GM21576 (cell line): ENCODE measurements at regions not wholly inside any gene's neighbourhood (a gene's known extent, or its start where the extent isn't known, plus 50 kb on each side); places are given as distances from the start of the nearest gene placed in this dataset.
"Not testable (repeated sequence)": the region's sequence is repeated elsewhere in the genome, so short reads cannot be mapped to it uniquely, and the experiment has no call there.

Experiments used
- ATAC-seq: cut with Tn5 transposase; IDR thresholded peaks from one replicate; pipeline ENCODE4 v1.9.1; 2021; ENCODE audit warnings: mild to moderate bottlenecking, moderate library complexity; ENCODE audit not compliant: unreplicated experiment

DNA sequence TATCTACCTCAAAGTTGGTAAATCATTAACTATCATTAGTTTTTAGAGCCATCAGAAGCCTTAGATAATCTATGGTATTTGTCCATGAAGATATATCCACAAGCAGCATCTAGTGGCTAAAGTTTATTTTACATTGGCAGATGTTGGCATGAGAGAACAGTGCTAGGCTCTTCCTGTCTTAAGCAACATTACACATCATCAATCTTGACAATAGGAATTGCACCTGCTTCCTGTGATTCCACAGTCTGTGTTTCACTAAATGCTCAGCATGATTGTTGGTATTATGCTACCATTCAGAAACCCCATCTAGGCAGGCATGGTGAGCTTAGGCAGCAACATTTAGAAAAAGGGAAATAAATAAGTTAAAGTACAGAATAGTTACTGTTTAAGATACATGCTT lies 246.6 kb downstream of the SLCO4C1 start:
- no peak for ATAC-seq

- ATAC-seq, result no peak
Observed at GRCh38 chr5:102048940-102049339, 247.1 kb downstream of the SLCO4C1 start.

- ATAC-seq, result not testable (repeated sequence)
Observed at GRCh38 chr5:102047073-102047472, 249.0 kb downstream of the SLCO4C1 start.

GRCh38 chr5:102040326-102040725 lies 255.8 kb downstream of the SLCO4C1 start:
- no peak for ATAC-seq

DNA sequence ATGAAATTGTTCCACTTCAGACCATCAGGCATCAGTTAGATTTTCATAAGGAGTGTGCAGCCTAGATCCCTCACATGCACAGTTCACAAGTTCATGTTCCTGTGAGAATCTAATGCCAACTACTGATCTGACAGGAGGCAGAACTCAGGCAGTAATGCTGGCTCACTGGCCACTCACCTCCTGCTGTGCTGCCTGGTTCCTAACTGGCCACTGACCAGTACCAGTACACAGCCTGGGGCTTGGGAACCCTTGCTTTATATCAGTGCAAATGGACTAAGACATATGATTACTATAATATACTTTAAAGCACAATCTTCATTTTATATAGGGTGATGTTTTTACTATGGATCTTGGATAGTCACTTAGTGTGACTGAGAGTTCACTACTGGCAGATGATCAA lies 259.2 kb downstream of the SLCO4C1 start:
- ATAC-seq, result no peak

GRCh38 chr5:102031711-102032110 lies 264.4 kb downstream of the SLCO4C1 start:
- no peak for ATAC-seq

DNA sequence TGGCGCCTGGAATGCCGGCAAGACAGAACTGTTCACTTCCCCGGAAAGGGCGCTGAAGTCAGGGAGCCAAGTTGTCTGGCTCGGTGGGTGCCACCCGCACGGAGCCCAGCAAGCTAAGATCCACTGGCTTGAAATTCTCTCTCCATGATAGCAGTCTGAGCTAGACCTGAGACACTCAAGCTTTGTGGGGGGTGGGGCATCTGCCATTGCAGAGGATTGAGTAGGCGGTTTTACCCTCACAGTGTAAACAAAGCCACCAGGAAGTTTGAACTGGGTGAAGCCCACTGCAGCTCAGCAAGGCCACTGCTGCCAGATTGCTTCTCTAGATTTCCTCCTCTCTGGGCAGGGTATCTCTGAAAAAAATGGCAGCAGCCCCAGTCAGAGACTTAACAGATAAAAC lies 277.4 kb downstream of the SLCO4C1 start:
- ATAC-seq, result no peak

DNA sequence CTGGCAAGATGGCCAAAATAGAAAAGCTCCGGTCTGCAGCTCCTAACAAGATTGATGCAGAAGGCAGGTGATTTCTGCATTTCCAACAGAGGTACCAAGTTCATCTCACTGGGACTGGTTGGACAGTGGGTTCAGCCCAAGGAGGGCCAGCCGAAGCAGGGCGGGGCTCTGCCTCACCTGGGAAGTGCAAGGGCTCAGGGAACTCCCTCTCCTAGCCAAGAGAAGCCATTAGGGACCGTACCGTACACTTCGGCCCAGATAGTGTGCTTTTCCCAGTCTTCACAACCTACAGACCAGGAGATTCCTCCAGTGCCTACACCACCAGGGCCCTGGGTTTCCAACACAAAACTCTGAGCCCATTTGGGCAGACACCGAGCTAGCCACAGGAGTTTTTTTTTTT lies 277.8 kb downstream of the SLCO4C1 start:
- no peak for ATAC-seq

GRCh38 chr5:102014371-102014770 lies 281.7 kb downstream of the SLCO4C1 start:
- ATAC-seq, result no peak

DNA sequence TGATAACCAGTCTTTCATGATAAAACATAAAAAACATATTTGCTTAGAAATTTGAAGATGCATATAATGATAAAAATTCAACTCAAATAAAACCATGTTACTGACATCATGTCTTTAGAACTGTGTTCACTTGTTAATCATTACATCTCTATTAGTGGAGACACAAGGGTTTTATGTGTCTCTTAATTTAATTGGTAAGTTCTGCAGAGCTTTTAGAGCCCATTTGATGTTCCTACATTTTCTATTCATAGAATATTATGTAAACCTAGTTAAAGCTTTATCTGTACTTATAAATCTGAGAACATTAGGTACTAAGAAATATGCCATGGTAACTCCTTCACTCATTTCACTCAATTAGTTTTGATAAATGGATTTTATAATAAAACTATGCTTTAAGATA lies 285.4 kb downstream of the SLCO4C1 start:
- no peak for ATAC-seq

GRCh38 chr5:101997235-101997634 lies 298.8 kb downstream of the SLCO4C1 start:
- ATAC-seq, result no peak

DNA sequence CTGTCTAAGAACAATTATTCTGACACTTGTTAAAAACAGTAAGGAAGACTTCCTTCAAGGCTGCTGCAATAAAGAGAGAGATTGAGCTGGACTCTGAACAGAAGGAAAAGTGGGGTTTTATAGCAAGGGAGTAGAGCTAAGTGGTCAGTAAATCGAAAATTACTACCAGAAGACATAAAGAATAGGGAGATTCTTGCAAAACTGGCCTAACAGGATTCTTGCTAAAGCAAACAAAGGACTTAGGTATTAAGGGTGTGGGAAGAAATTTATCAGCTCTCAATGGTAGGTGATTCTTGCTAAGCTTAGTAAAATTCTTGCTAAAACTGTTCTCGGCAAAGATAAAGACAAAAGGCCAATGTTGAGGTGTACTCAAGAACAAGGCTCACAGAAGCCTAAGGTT lies 300.5 kb downstream of the SLCO4C1 start:
- ATAC-seq, result no peak

DNA sequence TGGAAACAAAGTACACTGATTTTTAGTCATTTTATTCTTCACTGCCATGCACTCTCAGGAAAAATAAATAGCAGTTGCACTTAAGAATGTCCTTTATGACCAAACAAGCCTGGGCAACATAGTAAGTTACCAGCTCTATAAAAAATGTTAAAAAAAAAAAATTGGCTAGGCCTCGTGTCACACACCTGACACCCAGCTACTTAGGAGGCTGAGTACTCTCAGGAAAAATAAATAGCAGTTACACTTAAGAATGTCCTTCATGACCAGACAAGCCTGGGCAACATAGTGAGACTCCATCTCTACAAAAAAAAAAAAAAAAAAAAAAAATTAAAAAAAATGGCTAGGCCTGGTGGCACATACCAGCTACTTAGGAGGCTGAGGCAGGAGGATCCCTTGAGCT lies 304.6 kb downstream of the SLCO4C1 start:
- no peak for ATAC-seq

GRCh38 chr5:101989659-101990058 lies 306.4 kb downstream of the SLCO4C1 start:
- no peak for ATAC-seq

DNA sequence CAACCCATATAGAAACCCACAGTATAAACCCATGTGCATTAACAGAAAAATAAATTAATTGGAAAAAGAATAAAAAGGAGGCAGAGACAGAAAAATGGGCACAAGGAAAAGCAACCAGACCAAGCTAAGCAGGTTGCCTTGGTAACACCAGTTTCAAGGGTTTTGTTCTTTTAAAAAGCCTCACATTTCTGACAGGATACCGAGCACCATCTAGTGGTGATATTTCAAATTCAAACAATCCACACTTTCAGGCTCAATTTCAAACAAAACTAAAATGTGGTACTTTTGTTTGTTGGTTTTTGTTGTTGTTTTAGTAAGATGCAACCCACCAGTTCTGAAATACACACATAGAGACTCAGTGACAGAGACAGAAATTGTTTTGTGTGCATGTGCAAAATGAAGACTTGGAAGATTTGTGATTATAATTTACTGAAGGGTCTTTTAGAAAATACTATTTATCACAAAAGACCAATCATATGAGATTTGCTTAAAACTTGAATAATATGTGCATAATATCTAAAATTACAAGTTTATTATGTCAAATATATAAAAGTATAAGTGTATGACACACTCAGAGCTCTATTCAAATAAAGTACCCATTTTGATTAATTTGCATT lies 318.2 kb downstream of the SLCO4C1 start:
- ATAC-seq, result peak; percentile 97

GRCh38 chr5:101976933-101977332 lies 319.2 kb downstream of the SLCO4C1 start:
- ATAC-seq, result no peak

DNA sequence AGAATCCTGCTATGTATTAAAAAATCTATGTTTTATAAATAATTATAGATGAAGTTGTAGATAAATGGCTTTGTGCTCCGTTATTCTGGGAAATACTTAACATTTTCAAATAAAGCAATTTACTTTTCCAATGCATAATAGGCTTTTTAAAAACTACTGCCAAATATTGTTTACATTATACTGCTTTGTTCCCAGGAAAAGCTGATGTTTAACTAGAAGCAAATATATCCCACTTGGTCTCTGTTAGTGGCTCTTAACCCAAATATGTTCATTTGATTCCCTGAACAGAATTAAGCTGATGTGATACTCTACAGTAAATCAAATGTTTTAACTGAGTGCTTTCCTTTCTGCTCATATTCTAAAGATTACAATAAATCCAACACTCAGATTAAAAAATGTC lies 326.3 kb downstream of the SLCO4C1 start:
- ATAC-seq, result no peak

DNA sequence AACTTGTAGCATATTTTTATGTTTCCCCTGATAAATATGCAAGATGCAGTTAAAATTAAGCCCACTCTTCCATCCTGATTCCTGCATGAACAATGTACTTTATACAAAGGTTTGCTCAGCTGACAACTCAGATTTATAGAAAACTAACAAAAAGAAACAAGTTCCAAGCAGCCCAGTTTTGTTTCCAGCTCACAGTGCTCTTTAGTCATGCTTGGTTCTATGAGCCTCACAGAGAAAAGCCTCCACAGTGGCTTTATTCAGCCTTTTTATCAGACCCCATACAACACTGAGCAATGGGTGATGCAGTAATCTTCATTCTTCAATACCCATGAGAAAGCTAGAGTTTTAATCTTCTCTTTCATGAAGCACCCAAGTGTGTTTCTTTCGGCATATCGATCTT lies 329.6 kb downstream of the SLCO4C1 start:
- no peak for ATAC-seq

DNA sequence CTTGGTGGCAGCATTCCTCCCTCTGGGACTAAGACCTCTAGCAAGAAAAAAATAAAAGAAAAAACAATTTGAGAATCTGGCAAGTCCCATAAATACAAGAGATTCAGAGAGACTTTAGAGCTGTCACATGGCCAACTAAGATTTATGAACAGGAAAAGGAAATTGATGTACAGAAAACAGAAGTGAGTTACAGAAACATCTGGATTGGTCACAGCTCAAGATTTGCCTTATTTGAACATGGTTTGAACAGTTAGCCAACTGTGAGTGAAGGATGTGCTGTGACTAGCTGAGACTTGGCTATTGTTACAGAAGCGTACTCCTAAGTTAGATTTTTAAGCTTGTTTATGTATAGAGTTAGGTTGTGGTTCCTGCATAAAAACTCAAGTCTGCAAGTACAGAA lies 340.2 kb downstream of the SLCO4C1 start:
- ATAC-seq, result no peak

DNA sequence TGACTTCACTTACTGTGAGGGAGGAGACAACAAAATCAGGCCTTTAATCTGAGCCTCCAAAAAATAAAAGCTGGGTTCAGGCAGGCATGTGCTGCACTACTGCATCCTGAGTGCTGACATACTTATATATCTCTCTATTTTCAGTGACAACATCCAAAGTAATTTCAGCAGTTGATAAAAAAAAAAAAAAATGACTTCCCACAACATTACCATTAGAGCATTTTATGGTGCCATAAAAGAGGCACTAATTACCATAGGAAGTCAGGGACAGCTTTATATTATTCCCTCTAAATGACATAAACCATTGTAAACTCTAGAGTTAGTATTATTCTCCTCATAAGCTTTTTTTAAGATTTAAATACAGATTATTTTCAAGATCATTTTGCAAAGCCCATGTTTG lies 346.1 kb downstream of the SLCO4C1 start:
- no peak for ATAC-seq

- no peak for ATAC-seq
Observed at GRCh38 chr5:101948615-101949014, 347.5 kb downstream of the SLCO4C1 start.

- no peak for ATAC-seq
Observed at GRCh38 chr5:101943784-101944183, 352.3 kb downstream of the SLCO4C1 start.

DNA sequence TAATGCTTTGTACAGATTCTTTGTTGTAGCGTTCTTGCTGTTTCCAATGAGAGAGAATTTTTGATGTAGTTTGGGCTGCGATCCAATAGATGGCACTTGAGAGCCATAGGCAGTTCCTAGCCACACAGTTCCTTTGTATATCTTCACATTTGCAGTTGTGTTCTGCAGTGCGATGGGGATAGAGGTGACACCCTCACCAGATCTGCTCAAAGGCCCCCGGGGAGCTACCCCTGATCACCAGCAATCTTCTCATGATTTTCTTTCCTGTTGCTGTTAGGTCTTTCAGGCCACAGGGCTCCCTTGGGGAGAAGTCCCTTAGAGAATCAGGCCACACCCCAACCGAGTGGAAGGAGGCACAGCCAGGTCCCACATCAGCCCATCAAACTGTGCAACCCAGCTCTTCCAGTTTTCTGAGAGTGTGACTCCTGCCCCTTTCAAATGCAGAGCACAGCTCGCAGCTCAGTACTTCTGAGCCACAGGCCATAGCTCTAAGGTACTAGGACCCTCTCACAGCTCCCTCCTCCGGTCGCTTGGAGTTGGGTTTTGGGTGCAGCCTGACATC lies 353.7 kb downstream of the SLCO4C1 start:
- peak; percentile 73 for ATAC-seq
